ENCODE measurements at regions not wholly inside any gene's neighbourhood (a gene's known extent, or its start where the extent isn't known, plus 50 kb on each side); places are given as distances from the start of the nearest gene placed in this dataset.

GRCh38 chr1:217078078-217078690 is 355.0 kb upstream of the ESRRG start:
- 45 to 48% methylated on average over 5 of the region's 5 CpGs for WGBS, 2 donors
- intact Hi-C loops (cut with DNase I; ENCODE audit: low total_unique reads): no loop called here
- no peak for DNase-seq (ENCODE audit: low spot score in 2 of 2)
- TF ChIP-seq POLR2A (IDR thresholded peaks at IDR 0.05) (no peak), CTCF (IDR thresholded peaks at IDR 0.05) (no peak)
- H3K4me3 ChIP-seq (ENCODE audit: low read depth, poor library complexity, severe bottlenecking): no peak overlapping the region

GRCh38 chr1:217077426-217077825 is 354.2 kb upstream of the ESRRG start:
- TF ChIP-seq CTCF (IDR thresholded peaks at IDR 0.05) (no peak), POLR2A (IDR thresholded peaks at IDR 0.05) (no peak)
- H3K4me3 ChIP-seq (ENCODE audit: low read depth, poor library complexity, severe bottlenecking): no peak overlapping the region
- WGBS, 2 donors: 65 to 66% methylated on average over 3 of the region's 3 CpGs
- intact Hi-C loops (cut with DNase I; ENCODE audit: low total_unique reads): no loop called here
- no peak for DNase-seq (ENCODE audit: low spot score in 2 of 2)

GRCh38 chr1:217076902-217077301 is 353.7 kb upstream of the ESRRG start:
- 23 to 25% methylated on average over 2 of the region's 2 CpGs for WGBS, 2 donors
- intact Hi-C loops (cut with DNase I; ENCODE audit: low total_unique reads): no loop called here
- TF ChIP-seq POLR2A (IDR thresholded peaks at IDR 0.05) (no peak), CTCF (IDR thresholded peaks at IDR 0.05) (no peak)
- DNase-seq (ENCODE audit: low spot score in 2 of 2): no peak
- no peak overlapping the region for H3K4me3 ChIP-seq (ENCODE audit: low read depth, poor library complexity, severe bottlenecking)

- TF ChIP-seq CTCF (IDR thresholded peaks at IDR 0.05) (no peak), POLR2A (IDR thresholded peaks at IDR 0.05) (no peak)
- no peak for DNase-seq (ENCODE audit: low spot score in 2 of 2)
- H3K4me3 ChIP-seq (ENCODE audit: low read depth, poor library complexity, severe bottlenecking): no peak overlapping the region
- WGBS, 2 donors: 69 to 95% methylated on average over 1 of the region's 1 CpG
- intact Hi-C loops (cut with DNase I; ENCODE audit: low total_unique reads): no loop called here
Measured at GRCh38 chr1:217072926-217073325, 349.7 kb upstream of the ESRRG start.

GRCh38 chr1:217067642-217068041 is 344.4 kb upstream of the ESRRG start:
- no peak for DNase-seq (ENCODE audit: low spot score in 2 of 2)
- 50 to 52% methylated on average over 1 of the region's 1 CpG for WGBS, 2 donors
- intact Hi-C loops (cut with DNase I; ENCODE audit: low total_unique reads): no loop called here
- TF ChIP-seq CTCF (IDR thresholded peaks at IDR 0.05): no peak
- no peak for TF ChIP-seq POLR2A (IDR thresholded peaks at IDR 0.05)
- no peak overlapping the region for H3K4me3 ChIP-seq (ENCODE audit: low read depth, poor library complexity, severe bottlenecking)

GRCh38 chr1:217066794-217067193 is 343.6 kb upstream of the ESRRG start:
- H3K4me3 ChIP-seq (ENCODE audit: low read depth, poor library complexity, severe bottlenecking): no peak overlapping the region
- 73 to 85% methylated on average over 3 of the region's 3 CpGs for WGBS, 2 donors
- no peak for DNase-seq (ENCODE audit: low spot score in 2 of 2)
- TF ChIP-seq POLR2A (IDR thresholded peaks at IDR 0.05): no peak
- TF ChIP-seq CTCF (IDR thresholded peaks at IDR 0.05): no peak
- intact Hi-C loops (cut with DNase I; ENCODE audit: low total_unique reads): no loop called here
